GM12891 (cell line): ENCODE measurements at regions not wholly inside any gene's neighbourhood (a gene's known extent, or its start where the extent isn't known, plus 50 kb on each side); places are given as distances from the start of the nearest gene placed in this dataset.

Experiments
- DNase-seq: peaks from one replicate; pipeline ENCODE4 v3.0.0; 2011; ENCODE audit warnings: low spot score; ENCODE audit not compliant: insufficient read length
- FAIRE-seq: peaks from 2 replicates; lab custom pipeline; 2011; peaks lifted over from hg19 to GRCh38; lab: Jason Lieb, UNC
- PAX5 ChIP-seq: IDR thresholded peaks from 2 replicates; pipeline ENCODE4 v1.6.1; 2011; ENCODE audit warnings: low read length, moderate library complexity, mild to moderate bottlenecking; ENCODE audit not compliant: insufficient read depth, severe bottlenecking
- POLR2A ChIP-seq: IDR thresholded peaks from 2 replicates; pipeline ENCODE4 v1.6.1; 2011; ENCODE audit warnings: low read depth, low read length, control low read depth
- POLR2AphosphoS5 ChIP-seq: IDR thresholded peaks from 2 replicates; pipeline ENCODE4 v1.6.1; 2011; ENCODE audit warnings: low read depth, low read length, control low read depth
- POU2F2 ChIP-seq: IDR thresholded peaks from 2 replicates; pipeline ENCODE4 v1.6.1; 2011; ENCODE audit warnings: low read depth, mild to moderate bottlenecking, control low read depth, low read length, moderate library complexity
- SPI1 ChIP-seq: IDR thresholded peaks from 2 replicates; pipeline ENCODE4 v1.6.1; 2011; ENCODE audit warnings: low read depth, low read length, control low read depth
- TAF1 ChIP-seq: IDR thresholded peaks from 2 replicates; pipeline ENCODE4 v1.6.1; 2011; ENCODE audit warnings: low read depth, low read length, control low read depth

GRCh38 chr5:68751661-68752060, 342.2 kb upstream of the SLC30A5 start:
- TF ChIP-seq PAX5 (no peak), POLR2AphosphoS5 (no peak), POLR2A (no peak), SPI1 (no peak), POU2F2 (no peak), TAF1 (no peak)
- DNase-seq, result no peak
- FAIRE-seq, result no peak

- DNase-seq, result no peak
- FAIRE-seq, result no peak
- TF ChIP-seq POLR2A (no peak), POLR2AphosphoS5 (no peak), POU2F2 (no peak), TAF1 (no peak), PAX5 (no peak), SPI1 (no peak)
Measured at GRCh38 chr5:68754536-68754935, 339.3 kb upstream of the SLC30A5 start.

GRCh38 chr5:68755293-68755692, 338.5 kb upstream of the SLC30A5 start:
- no peak for TF ChIP-seq POLR2AphosphoS5
- TF ChIP-seq SPI1, result no peak
- no peak for TF ChIP-seq POU2F2
- TF ChIP-seq TAF1, result no peak
- TF ChIP-seq PAX5, result no peak
- TF ChIP-seq POLR2A, result no peak
- no peak for FAIRE-seq
- no peak for DNase-seq

GRCh38 chr5:68757006-68757405, 336.8 kb upstream of the SLC30A5 start:
- TF ChIP-seq PAX5 (no peak), POLR2AphosphoS5 (no peak), TAF1 (no peak), POU2F2 (no peak), SPI1 (no peak), POLR2A (no peak)
- DNase-seq (no peak), FAIRE-seq (no peak)

GRCh38 chr5:68757626-68758212, 336.1 kb upstream of the SLC30A5 start:
- no peak for FAIRE-seq
- TF ChIP-seq POLR2A (no peak), POLR2AphosphoS5 (no peak), TAF1 (no peak), PAX5 (no peak), SPI1 (no peak), POU2F2 (no peak)

GRCh38 chr5:68759593-68759992, 334.2 kb upstream of the SLC30A5 start:
- DNase-seq (no peak), FAIRE-seq (no peak)
- no peak for TF ChIP-seq POLR2A
- no peak for TF ChIP-seq PAX5
- TF ChIP-seq POU2F2, result no peak
- TF ChIP-seq TAF1, result no peak

More at GRCh38 chr5:68757626-68758212, 336.1 kb upstream of the SLC30A5 start:
- DNase-seq, result no peak

GRCh38 chr5:68762201-68762600, 331.6 kb upstream of the SLC30A5 start:
- FAIRE-seq (no peak), DNase-seq (no peak)
- no peak for TF ChIP-seq POLR2AphosphoS5
- no peak for TF ChIP-seq POLR2A
- TF ChIP-seq PAX5, result no peak
- TF ChIP-seq TAF1, result no peak
- no peak for TF ChIP-seq POU2F2
- TF ChIP-seq SPI1, result no peak

- TF ChIP-seq POLR2A, result no peak
- TF ChIP-seq SPI1, result no peak
- no peak for TF ChIP-seq PAX5
- no peak for TF ChIP-seq POLR2AphosphoS5
- no peak for TF ChIP-seq POU2F2
- no peak for TF ChIP-seq TAF1
- FAIRE-seq (no peak), DNase-seq (no peak)
Measured at GRCh38 chr5:68766952-68767464, 326.8 kb upstream of the SLC30A5 start.

- TF ChIP-seq POLR2AphosphoS5, result no peak
- no peak for TF ChIP-seq PAX5
- TF ChIP-seq POU2F2, result no peak
- TF ChIP-seq TAF1, result no peak
- no peak for TF ChIP-seq POLR2A
- no peak for TF ChIP-seq SPI1
- FAIRE-seq, result no peak
Measured at GRCh38 chr5:68770551-68770950, 323.3 kb upstream of the SLC30A5 start.

More at GRCh38 chr5:68770551-68770950, 323.3 kb upstream of the SLC30A5 start:
- DNase-seq, result no peak
